HG02763 (cell line): ENCODE measurements at regions not wholly inside any gene's neighbourhood (a gene's known extent, or its start where the extent isn't known, plus 50 kb on each side); places are given as distances from the start of the nearest gene placed in this dataset.

Source experiments
- ATAC-seq: cut with Tn5 transposase; IDR thresholded peaks from one replicate; pipeline ENCODE4 v1.9.1; 2021; ENCODE audit warnings: mild to moderate bottlenecking, moderate library complexity; ENCODE audit not compliant: unreplicated experiment

DNA sequence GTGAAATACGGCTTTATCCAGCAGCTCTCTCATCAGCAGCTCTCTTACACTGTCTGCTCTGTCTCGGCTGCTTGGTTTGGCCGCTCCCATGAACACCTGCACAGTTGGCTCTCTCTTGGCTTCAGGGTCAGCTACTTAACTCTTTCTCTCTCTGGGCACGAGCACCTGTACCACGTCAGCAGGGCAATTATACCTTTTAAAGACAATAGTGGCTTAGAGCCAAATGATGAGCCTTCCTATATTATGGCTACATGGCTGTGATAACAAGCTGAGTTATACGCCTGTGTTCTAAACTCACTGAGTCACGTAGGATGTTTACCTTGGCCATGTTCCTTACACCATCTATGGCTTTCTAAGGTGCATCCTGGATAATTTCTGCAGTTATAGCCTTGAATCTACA lies 69.2 kb upstream of the CTNND2 start:
- ATAC-seq, result no peak

DNA sequence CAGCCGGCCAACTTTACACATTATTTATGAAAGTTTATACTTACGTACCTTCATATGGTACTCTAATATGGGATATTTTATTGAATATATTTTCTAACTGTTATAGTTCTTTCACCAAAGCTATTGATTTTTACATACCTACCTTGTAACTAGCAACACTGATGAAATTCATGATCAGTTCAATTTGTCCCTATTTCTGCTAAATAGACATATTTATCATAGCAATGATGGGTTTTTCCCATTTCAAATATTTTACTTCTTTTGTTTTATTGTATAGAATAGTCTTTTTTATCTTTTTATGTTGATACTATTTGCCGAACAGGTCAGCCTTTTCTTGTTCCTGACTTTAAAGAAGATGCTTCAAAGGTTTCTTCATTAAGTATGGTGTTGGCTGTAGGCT lies 59.0 kb upstream of the CTNND2 start:
- no peak for ATAC-seq

DNA sequence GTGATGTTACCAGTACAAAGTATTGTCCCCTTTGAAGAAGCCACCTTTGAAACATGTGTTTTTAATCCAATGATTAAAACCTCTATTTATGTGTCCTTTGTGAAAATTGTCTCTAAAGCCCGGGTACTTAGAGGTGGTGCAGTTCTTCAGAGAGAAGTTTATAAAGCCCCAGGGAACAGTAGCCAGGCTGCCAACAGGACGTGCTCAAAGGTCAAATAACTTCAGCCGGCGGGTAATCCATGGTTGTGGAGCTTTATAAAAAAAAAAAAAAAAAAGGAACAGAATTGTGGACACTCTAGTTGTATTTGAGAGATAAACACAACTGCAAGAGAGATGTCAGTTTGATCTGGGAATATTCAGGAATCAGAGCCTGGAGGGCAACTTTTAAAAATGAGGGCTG lies 57.9 kb upstream of the CTNND2 start:
- no peak for ATAC-seq

DNA sequence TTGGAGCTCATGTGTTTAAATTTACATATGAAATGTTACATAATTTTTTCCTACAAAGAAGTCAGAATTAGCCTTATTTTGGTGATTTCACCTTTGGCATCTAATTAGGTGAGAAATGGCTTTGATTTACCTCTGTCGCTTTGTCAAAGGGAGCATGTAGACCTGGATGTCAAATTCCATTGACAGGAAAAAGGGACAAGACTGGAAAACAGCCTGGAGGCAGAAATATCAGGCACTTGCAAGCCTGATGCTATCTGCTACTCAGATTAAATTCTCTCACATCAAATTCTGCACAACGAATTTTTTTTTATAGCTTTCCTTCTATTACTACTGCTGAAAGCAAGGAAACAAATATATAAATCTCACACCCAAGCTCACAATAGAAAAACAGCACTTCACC lies 54.1 kb upstream of the CTNND2 start:
- no peak for ATAC-seq

DNA sequence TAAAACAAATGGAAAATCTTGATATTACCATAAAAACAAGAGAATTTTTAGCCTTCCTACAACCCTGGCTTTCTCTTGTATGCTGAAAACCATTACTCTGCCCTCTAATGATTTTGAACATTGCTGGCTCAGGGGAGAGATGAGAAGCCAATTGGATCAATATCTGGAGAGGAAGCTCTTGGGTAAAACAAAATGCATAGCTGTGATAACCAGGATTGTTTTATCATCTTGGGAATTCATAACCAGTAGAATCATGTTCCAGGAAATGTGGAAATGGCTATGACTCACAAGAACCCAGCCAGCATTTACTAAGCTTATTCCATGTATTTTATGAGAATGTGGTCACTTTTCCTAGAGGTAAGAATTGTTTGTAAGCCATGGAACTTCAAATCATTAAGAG lies 51.1 kb upstream of the CTNND2 start:
- ATAC-seq, result no peak
